SU-DHL-6 (cell line): ENCODE measurements at regions not wholly inside any gene's neighbourhood (a gene's known extent, or its start where the extent isn't known, plus 50 kb on each side); places are given as distances from the start of the nearest gene placed in this dataset.

Source experiments
- H2AFZ ChIP-seq: fragments of 200-600 bp; sonication (generic); 2 replicates; pipeline ENCODE4 v1.6.1; 2014; ENCODE audit warnings: low read depth, mild to moderate bottlenecking, moderate library complexity, mixed read lengths, antibody characterized with exemption, low read length; ENCODE audit not compliant: severe bottlenecking
- H3F3A ChIP-seq: fragments of 200-600 bp; shearing (Covaris generic); 2 replicates; pipeline ENCODE4 v1.6.0; 2016; ENCODE audit warnings: antibody characterized with exemption, mild to moderate bottlenecking; ENCODE audit not compliant: insufficient read depth
- H3K27ac ChIP-seq: fragments of 200-600 bp; sonication (generic); 2 replicates; pipeline ENCODE4 v1.5.1; 2016; ENCODE audit warnings: low read depth, mild to moderate bottlenecking, low read length, moderate library complexity, mixed read lengths
- H3K27me3 ChIP-seq: fragments of 200-600 bp; sonication (generic), shearing (Covaris generic); 2 replicates; pipeline ENCODE4 v1.6.0; 2014; ENCODE audit warnings: mild to moderate bottlenecking, low read length
- H3K36me3 ChIP-seq: fragments of 200-600 bp; sonication (generic); 2 replicates; pipeline ENCODE4 v1.6.1; 2014; ENCODE audit warnings: mild to moderate bottlenecking, low read length, mixed read lengths
- H3K4me2 ChIP-seq: fragments of 300-600, 200-600 bp; shearing (Covaris generic), sonication (generic); 2 replicates; pipeline ENCODE4 v1.6.0; 2014; ENCODE audit warnings: low read length, low read depth, mild to moderate bottlenecking; ENCODE audit not compliant: poor library complexity, severe bottlenecking
- H3K4me3 ChIP-seq: fragments of 200-600 bp; sonication (generic); 2 replicates; pipeline ENCODE4 v1.5.1; 2014; ENCODE audit warnings: antibody characterized with exemption, low read length, mild to moderate bottlenecking, mixed read lengths; ENCODE audit not compliant: insufficient read depth, poor library complexity, severe bottlenecking
- H3K79me2 ChIP-seq: fragments of 200-600 bp; sonication (generic); 2 replicates; pipeline ENCODE4 v1.6.1; 2014; ENCODE audit warnings: mild to moderate bottlenecking, low read length, moderate library complexity; ENCODE audit not compliant: insufficient read depth
- H3K9ac ChIP-seq: fragments of 200-600 bp; sonication (generic); 2 replicates; pipeline ENCODE4 v1.7.0; 2014; ENCODE audit warnings: mild to moderate bottlenecking, low read length
- H3K9me2 ChIP-seq: fragments of 200-600 bp; sonication (generic); replicated peaks from 2 replicates; pipeline ENCODE4 v1.6.1; 2014; ENCODE audit warnings: low read length; ENCODE audit not compliant: insufficient read depth
- H3K9me3 ChIP-seq: fragments of 200-600 bp; sonication (generic); 2 replicates; pipeline ENCODE4 v1.6.1; 2014; ENCODE audit warnings: low read length, mixed read lengths; ENCODE audit not compliant: insufficient read depth
- H4K20me1 ChIP-seq: fragments of 200-600 bp; sonication (generic); 2 replicates; pipeline ENCODE4 v1.6.1; 2014; ENCODE audit warnings: low read depth, mild to moderate bottlenecking, antibody characterized with exemption, low read length, moderate library complexity, mixed read lengths
- EZH2phosphoT487 ChIP-seq: fragments of 200-600 bp; sonication (generic), shearing (Covaris generic); conservative IDR thresholded peaks from 2 replicates; pipeline ENCODE4 v1.6.1; 2018; ENCODE audit warnings: mild to moderate bottlenecking, antibody characterized with exemption, low read length, moderate library complexity, mixed read lengths
- TF ChIP-seq, protein P1 (sequence below): fragments of 200-600 bp; sonication (generic); IDR thresholded peaks from one replicate; pipeline ENCODE4 v1.5.1; 2017; ENCODE audit warnings: antibody characterized with exemption, mild to moderate bottlenecking, low read length, moderate library complexity; ENCODE audit not compliant: insufficient read depth, poor library complexity, severe bottlenecking

DNA sequence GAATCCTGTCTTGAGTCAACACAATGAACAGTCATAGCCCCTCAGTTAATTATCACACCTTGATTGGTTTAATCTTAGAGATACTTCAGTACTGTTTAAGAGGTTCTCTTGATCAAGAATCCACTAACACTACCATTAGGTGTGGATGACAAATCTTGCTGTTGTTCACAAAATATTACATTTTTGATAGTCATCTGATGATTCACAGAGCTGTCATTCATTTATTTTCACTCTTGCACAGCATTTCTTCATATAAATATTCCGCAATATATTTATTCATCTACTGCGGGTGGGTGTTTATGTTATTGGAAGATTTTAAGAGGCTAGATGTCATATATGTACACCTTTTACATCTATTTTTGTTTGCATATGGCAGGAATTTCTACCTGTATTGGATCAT is 1138.1 kb upstream of the PRKX start:
- Histone ChIP-seq H3F3A (no peaks in the 10 kb centered on the region), H4K20me1 (no peaks in the 10 kb centered on the region)
- no peak for TF ChIP-seq EZH2phosphoT487
- TF ChIP-seq, protein P1, sequence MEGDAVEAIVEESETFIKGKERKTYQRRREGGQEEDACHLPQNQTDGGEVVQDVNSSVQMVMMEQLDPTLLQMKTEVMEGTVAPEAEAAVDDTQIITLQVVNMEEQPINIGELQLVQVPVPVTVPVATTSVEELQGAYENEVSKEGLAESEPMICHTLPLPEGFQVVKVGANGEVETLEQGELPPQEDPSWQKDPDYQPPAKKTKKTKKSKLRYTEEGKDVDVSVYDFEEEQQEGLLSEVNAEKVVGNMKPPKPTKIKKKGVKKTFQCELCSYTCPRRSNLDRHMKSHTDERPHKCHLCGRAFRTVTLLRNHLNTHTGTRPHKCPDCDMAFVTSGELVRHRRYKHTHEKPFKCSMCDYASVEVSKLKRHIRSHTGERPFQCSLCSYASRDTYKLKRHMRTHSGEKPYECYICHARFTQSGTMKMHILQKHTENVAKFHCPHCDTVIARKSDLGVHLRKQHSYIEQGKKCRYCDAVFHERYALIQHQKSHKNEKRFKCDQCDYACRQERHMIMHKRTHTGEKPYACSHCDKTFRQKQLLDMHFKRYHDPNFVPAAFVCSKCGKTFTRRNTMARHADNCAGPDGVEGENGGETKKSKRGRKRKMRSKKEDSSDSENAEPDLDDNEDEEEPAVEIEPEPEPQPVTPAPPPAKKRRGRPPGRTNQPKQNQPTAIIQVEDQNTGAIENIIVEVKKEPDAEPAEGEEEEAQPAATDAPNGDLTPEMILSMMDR: no peak

DNA sequence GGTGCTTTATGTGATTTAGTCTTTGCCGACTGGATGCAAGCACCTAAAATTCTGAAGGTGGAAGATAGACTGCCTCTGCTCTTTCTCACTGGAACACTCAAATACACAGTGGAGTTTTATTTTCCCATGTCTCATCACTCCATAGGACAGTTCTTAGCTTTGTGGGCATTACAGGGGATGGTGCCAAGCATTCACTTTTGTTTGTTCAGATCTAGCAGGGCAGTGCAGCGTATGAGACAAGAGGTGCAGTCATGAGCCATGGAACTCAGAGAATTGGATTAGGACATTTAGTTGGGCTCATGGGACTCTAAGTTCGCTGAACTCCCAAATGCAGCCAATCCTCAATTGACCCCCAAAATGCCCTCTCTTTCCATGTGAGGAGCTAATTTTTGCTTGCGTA is 1136.9 kb upstream of the PRKX start:
- H3K4me3 ChIP-seq: no peak overlapping the region
- no peaks in the 10 kb centered on the region for H3K27me3 ChIP-seq
- no peaks in the 10 kb centered on the region for H3K79me2 ChIP-seq
- no peaks in the 10 kb centered on the region for H3K9me3 ChIP-seq
- H3K9me2 ChIP-seq: no peaks in the 10 kb centered on the region
- no peak overlapping the region for H3K4me2 ChIP-seq
- no peaks in the 10 kb centered on the region for H3F3A ChIP-seq
- H2AFZ ChIP-seq: no peak overlapping the region
- H4K20me1 ChIP-seq: no peaks in the 10 kb centered on the region
- H3K27ac ChIP-seq: no peak overlapping the region
- no peak overlapping the region for H3K9ac ChIP-seq
- TF ChIP-seq, protein P1: no peak
- no peak for TF ChIP-seq EZH2phosphoT487
- no peaks in the 10 kb centered on the region for H3K36me3 ChIP-seq

More for the DNA sequence above, 1138.1 kb upstream of the PRKX start:
- H3K4me2 ChIP-seq: no peak overlapping the region
- no peaks in the 10 kb centered on the region for H3K36me3 ChIP-seq
- no peaks in the 10 kb centered on the region for H3K9me2 ChIP-seq
- H3K4me3 ChIP-seq: no peak overlapping the region
- no peak overlapping the region for H3K27ac ChIP-seq
- H2AFZ ChIP-seq: no peak overlapping the region
- H3K9ac ChIP-seq: no peak overlapping the region
- H3K9me3 ChIP-seq: no peaks in the 10 kb centered on the region
- no peaks in the 10 kb centered on the region for H3K27me3 ChIP-seq
- no peaks in the 10 kb centered on the region for H3K79me2 ChIP-seq

DNA sequence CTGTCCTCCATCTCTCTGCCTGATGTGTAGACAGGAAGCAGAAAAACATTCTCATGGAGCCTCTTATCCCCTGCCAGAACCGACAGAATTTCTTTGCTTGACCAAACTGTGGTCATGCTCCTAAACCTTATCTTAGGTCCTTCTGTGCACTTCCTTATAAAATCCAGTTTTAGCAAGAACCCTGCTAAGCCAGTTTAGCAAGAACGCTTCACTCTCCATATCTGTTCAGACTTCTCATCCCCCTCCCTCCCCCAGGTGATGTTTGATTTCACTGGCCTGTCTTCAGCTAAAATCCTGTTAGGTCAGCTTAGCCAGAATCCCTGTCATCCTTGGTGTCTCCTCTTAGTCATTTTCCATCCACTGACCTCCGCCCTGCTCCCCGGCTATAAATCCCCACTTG is 1130.9 kb upstream of the PRKX start:
- H3F3A ChIP-seq: no peaks in the 10 kb centered on the region
- H3K4me2 ChIP-seq: no peak overlapping the region
- H3K9ac ChIP-seq: no peak overlapping the region
- no peaks in the 10 kb centered on the region for H3K36me3 ChIP-seq
- TF ChIP-seq, protein P1: no peak
- TF ChIP-seq EZH2phosphoT487: no peak
- H3K27me3 ChIP-seq: no peaks in the 10 kb centered on the region
- no peaks in the 10 kb centered on the region for H3K79me2 ChIP-seq
- no peaks in the 10 kb centered on the region for H3K9me2 ChIP-seq
- no peak overlapping the region for H3K4me3 ChIP-seq
- H3K9me3 ChIP-seq: no peaks in the 10 kb centered on the region
- H4K20me1 ChIP-seq: no peaks in the 10 kb centered on the region
- no peak overlapping the region for H2AFZ ChIP-seq
- no peak overlapping the region for H3K27ac ChIP-seq

DNA sequence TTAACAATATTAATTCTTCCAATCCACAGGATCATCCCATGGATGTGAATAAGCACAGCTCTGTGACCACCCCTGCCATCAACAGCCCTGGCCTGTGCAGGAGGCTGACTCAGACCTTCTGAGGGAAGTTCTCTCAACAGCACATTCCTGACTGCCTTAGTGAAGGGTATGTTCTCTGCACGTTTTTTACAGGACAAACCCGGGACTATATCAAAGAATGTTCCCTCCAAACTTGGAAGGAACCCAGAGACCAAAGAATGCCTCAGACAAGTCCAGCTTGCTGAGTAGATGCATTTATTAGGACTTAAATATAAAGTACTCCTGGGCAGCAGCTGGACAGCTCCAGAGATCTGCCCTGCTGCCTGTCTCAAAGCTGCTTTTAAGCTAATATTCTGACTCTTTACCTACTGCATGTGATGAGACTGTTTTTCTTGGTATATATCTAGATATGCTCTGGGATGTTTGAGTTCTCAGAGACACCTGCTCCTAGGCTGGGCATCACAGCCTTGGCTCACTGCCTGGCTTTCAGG is 1127.8 kb upstream of the PRKX start:
- H3K9ac ChIP-seq: no peak overlapping the region
- H3K27ac ChIP-seq: no peak overlapping the region
- H3K9me3 ChIP-seq: no peaks in the 10 kb centered on the region
- no peak overlapping the region for H3K4me2 ChIP-seq
- no peaks in the 10 kb centered on the region for H3K79me2 ChIP-seq
- no peak overlapping the region for H3K4me3 ChIP-seq
- no peak overlapping the region for H2AFZ ChIP-seq
- no peaks in the 10 kb centered on the region for H3K9me2 ChIP-seq
- H4K20me1 ChIP-seq: no peaks in the 10 kb centered on the region
- no peaks in the 10 kb centered on the region for H3F3A ChIP-seq
- H3K36me3 ChIP-seq: no peaks in the 10 kb centered on the region
- TF ChIP-seq, protein P1: no peak
- no peak for TF ChIP-seq EZH2phosphoT487
- H3K27me3 ChIP-seq: no peaks in the 10 kb centered on the region
